Central memory CD8-positive, alpha-beta T cell (primary cell): ENCODE measurements at regions not wholly inside any gene's neighbourhood (a gene's known extent, or its start where the extent isn't known, plus 50 kb on each side); places are given as distances from the start of the nearest gene placed in this dataset.
"Not testable (repeated sequence)": the region's sequence is repeated elsewhere in the genome, so short reads cannot be mapped to it uniquely, and the experiment has no call there.

Source experiments
- ATAC-seq: fragments of 150-1000 bp; cut with Tn5 transposase; replicated peaks from 2 replicates; pipeline ENCODE4 v1.10.0; 2022; ENCODE audit warnings: mild to moderate bottlenecking, moderate FRiP score, moderate number of reproducible peaks; ENCODE audit not compliant: poor library complexity, severe bottlenecking; ENCODE audit errors: extremely low read depth
- DNase-seq, 2 donors: peaks; one replicate each; pipeline ENCODE4 v3.0.0; 2021; ENCODE audit warnings: low spot score in 2 of 2
- H3K27ac Mint-ChIP-seq: one replicate; pipeline ENCODE4 v1.8.0; 2022; ENCODE audit warnings: low read depth, mild to moderate bottlenecking, moderate library complexity, mixed read lengths
- H3K27me3 Mint-ChIP-seq: one replicate; pipeline ENCODE4 v1.8.0; 2022; ENCODE audit warnings: mixed read lengths
- H3K36me3 Mint-ChIP-seq: one replicate; pipeline ENCODE4 v1.8.0; 2022; ENCODE audit warnings: mild to moderate bottlenecking, moderate library complexity, mixed read lengths; ENCODE audit not compliant: insufficient read depth
- H3K4me1 Mint-ChIP-seq: one replicate; pipeline ENCODE4 v1.8.0; 2022; ENCODE audit warnings: mixed read lengths
- H3K4me3 Mint-ChIP-seq: one replicate; pipeline ENCODE4 v1.8.0; 2022; ENCODE audit warnings: mild to moderate bottlenecking, moderate library complexity, mixed read lengths
- H3K9me3 Mint-ChIP-seq: one replicate; pipeline ENCODE4 v1.8.0; 2022; ENCODE audit warnings: mixed read lengths

DNA sequence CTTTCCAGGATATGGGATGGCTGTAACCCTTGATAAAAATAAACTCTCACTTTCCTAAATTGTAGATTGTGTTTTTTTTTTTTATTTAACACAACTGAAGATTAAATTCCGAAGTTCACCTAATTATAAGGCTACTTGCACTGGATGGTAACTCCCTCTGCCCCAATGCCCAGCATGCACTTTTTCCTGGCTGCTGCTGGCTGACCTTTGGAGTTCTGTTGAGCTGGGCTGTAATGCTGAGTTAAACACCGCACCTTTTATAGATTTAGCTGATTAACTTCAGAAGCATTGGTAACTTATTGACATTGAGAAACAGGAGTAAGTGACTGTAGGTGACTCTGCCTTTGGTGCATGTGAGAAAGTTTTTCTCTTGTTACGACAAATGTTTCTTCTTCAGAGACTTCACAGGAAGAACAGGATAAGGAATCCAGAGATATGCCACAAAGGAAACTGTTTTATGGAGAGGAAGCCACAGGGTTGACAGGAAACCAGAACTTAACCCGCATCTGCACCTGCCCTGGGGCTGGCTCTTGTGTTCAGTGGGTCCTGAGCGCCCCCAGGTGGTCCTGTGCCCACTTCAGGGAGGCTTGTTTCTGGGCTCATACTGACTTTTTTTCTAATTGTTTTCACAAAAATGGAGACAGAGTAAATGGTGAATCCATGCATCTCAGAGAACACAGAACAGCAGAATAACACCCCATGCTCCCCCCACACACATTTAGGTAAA, 1240.3 kb downstream of the TMEM121 start:
- peak in 1 of 2 donors; percentile 19 for DNase-seq
- H3K4me1 Mint-ChIP-seq = peaks cover 43% of the 10 kb centered on the region
- not testable (repeated sequence) for H3K9me3 Mint-ChIP-seq, ATAC-seq, H3K27ac Mint-ChIP-seq, H3K4me3 Mint-ChIP-seq, H3K27me3 Mint-ChIP-seq, H3K36me3 Mint-ChIP-seq

GRCh38 chr14:106768230-106768629, 1241.8 kb downstream of the TMEM121 start:
- H3K4me1 Mint-ChIP-seq = peaks cover 43% of the 10 kb centered on the region
- H3K9me3 Mint-ChIP-seq, H3K36me3 Mint-ChIP-seq, DNase-seq, ATAC-seq, H3K4me3 Mint-ChIP-seq, H3K27ac Mint-ChIP-seq, H3K27me3 Mint-ChIP-seq: not testable (repeated sequence)

GRCh38 chr14:106768972-106769700, 1242.8 kb downstream of the TMEM121 start:
- H3K4me3 Mint-ChIP-seq, DNase-seq, H3K9me3 Mint-ChIP-seq, H3K36me3 Mint-ChIP-seq, H3K27me3 Mint-ChIP-seq, ATAC-seq: not testable (repeated sequence)
- peaks cover 44% of the 10 kb centered on the region for H3K4me1 Mint-ChIP-seq
- peak overlapping the region; percentile 91 for H3K27ac Mint-ChIP-seq

DNA sequence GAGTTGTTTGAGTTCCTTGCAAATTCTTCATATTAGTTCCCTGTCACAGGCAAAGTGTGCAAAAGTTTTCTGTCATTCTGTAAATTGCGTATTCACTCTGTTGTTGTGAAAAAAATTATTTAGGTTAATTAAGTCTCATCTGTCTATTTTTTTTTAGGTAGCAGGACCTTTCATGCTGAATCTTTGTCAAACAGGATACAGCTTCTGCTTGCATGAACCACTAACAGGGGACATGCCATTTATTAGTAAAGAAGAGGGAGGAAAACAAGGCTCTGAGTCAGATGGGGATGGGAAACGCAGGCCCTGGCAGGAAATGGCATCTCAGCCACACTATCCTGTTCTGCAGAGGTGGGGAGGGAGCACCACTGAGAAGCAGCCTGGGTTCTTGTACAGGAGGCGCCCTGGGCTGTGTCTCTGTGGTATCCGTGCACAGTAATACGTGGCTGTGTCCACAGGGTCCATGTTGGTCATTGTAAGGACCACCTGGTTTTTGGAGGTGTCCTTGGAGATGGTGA, 1243.8 kb downstream of the TMEM121 start:
- peaks cover 48% of the 10 kb centered on the region for H3K4me1 Mint-ChIP-seq
- DNase-seq, H3K9me3 Mint-ChIP-seq, H3K36me3 Mint-ChIP-seq, H3K27me3 Mint-ChIP-seq: not testable (repeated sequence)
- peak overlapping the region; percentile 50 for H3K4me3 Mint-ChIP-seq
- peak; percentile 92 for ATAC-seq
- peak overlapping the region; percentile 91 for H3K27ac Mint-ChIP-seq

DNA sequence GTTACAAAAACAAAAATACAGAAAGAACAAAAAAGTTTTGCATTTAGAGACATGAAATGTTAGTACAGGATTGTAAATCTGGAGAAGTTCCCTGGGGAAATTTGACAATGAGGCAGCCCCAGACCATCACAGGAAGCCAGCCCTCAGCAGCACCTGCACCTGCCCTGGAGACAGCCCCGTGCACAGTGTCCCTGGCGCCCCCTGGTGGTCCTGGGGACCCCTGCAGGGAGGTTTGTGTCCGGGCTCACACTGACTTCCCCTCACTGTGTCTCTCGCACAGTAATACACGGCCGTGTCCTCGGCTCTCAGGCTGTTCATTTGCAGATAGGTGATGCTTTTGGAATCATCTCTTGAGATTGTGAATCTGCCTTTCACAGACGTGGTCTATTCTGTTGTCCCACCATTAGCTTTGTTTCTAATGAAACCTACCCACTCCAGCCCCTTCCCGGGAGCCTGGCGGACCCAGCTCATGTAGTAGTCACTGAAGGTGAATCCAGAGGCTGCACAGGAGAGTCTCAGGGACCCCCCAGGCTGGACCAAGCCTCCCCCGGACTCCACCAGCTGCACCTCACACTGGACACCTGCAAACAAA, 1248.6 kb downstream of the TMEM121 start:
- not testable (repeated sequence) for H3K27me3 Mint-ChIP-seq, H3K9me3 Mint-ChIP-seq, H3K36me3 Mint-ChIP-seq
- Mint-ChIP-seq H3K4me3 (peak overlapping the region; percentile 9), H3K27ac (peak overlapping the region; percentile 46), H3K4me1 (peaks cover 24% of the 10 kb centered on the region)
- DNase-seq (peak; percentile 79 to 84), ATAC-seq (peak; percentile 33)

GRCh38 chr14:106776395-106776983, 1250.1 kb downstream of the TMEM121 start:
- Mint-ChIP-seq H3K36me3 (peaks cover 4% of the 10 kb centered on the region), H3K4me1 (peaks cover 16% of the 10 kb centered on the region), H3K27me3 (no peaks in the 10 kb centered on the region), H3K9me3 (no peaks in the 10 kb centered on the region), H3K4me3 (no peak overlapping the region), H3K27ac (no peak overlapping the region)
- DNase-seq = no peak
- ATAC-seq = no peak

GRCh38 chr14:106778986-106779385, 1252.6 kb downstream of the TMEM121 start:
- H3K9me3 Mint-ChIP-seq = no peaks in the 10 kb centered on the region
- H3K4me1 Mint-ChIP-seq = peaks cover 16% of the 10 kb centered on the region
- no peaks in the 10 kb centered on the region for H3K27me3 Mint-ChIP-seq
- no peak for DNase-seq
- no peak for ATAC-seq
- no peak overlapping the region for H3K4me3 Mint-ChIP-seq
- H3K27ac Mint-ChIP-seq = no peak overlapping the region
- H3K36me3 Mint-ChIP-seq = peaks cover 4% of the 10 kb centered on the region

DNA sequence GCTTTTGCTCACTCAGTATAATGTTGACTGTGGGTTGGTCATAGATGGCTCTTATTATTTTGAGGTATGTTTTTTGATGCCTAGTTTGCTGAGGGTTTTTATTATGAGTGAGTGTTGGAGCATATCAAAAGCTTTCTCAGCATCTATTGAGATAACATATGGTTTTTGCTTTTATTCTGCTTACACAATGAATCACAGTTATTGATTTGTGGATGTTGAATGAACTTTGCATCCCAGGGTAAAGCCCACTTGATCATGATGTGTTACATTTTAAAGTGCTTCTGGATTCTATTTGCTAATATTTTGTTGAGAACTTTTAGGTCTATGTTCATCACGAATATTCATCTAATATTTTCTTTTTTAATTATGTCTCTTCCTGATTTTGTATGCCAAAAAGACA, 1260.3 kb downstream of the TMEM121 start:
- no peak overlapping the region for H3K4me3 Mint-ChIP-seq
- peaks cover 12% of the 10 kb centered on the region for H3K4me1 Mint-ChIP-seq
- H3K27ac Mint-ChIP-seq = no peak overlapping the region
- no peaks in the 10 kb centered on the region for H3K9me3 Mint-ChIP-seq
- no peak for ATAC-seq
- DNase-seq = no peak
- H3K27me3 Mint-ChIP-seq = peaks cover 41% of the 10 kb centered on the region
- no peaks in the 10 kb centered on the region for H3K36me3 Mint-ChIP-seq

DNA sequence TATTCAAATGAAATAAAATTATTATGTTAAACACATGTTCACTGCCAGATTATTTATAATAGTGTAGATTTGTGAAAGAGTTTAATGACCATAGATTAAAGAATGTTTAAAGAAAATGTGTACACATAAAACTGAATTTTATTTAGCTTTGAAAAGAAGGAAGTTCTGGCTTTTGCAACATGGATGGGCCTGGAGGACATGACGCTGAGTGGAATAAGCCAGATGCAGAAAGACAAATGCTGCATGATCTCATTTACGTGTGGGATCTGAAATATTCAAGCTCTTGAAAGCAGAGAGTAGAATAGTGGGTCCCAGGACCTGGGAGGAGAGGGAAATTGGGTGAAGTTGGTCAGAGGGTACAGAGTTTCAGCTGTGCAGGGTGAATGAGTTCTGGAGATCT, 1261.2 kb downstream of the TMEM121 start:
- H3K9me3 Mint-ChIP-seq = no peaks in the 10 kb centered on the region
- peaks cover 12% of the 10 kb centered on the region for H3K4me1 Mint-ChIP-seq
- no peak overlapping the region for H3K4me3 Mint-ChIP-seq
- DNase-seq (no peak), ATAC-seq (no peak)
- no peak overlapping the region for H3K27ac Mint-ChIP-seq
- H3K36me3 Mint-ChIP-seq = no peaks in the 10 kb centered on the region
- peaks cover 41% of the 10 kb centered on the region for H3K27me3 Mint-ChIP-seq

DNA sequence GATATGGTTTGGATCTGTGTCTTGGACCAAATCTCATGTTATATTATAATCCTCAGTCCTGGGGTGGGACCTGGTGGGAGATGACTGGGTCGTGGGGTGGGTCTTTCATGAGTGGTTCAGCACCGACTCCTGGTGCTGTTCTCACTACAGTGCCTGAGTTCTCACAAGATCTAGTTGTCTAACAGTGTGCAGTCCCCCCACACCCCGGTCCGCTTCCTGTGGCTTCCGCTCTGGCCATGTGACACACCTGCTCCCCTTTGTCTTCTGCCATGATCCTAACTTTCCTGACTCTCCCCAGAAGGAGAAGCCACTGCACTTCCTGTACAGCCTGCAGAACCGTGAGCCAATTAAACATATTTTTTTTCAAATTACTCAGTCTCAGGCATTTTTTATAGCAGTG, 1262.2 kb downstream of the TMEM121 start:
- Mint-ChIP-seq H3K4me3 (no peak overlapping the region), H3K4me1 (peaks cover 12% of the 10 kb centered on the region), H3K36me3 (no peaks in the 10 kb centered on the region), H3K27me3 (peaks cover 41% of the 10 kb centered on the region), H3K27ac (no peak overlapping the region), H3K9me3 (no peaks in the 10 kb centered on the region)
- DNase-seq = no peak
- no peak for ATAC-seq

DNA sequence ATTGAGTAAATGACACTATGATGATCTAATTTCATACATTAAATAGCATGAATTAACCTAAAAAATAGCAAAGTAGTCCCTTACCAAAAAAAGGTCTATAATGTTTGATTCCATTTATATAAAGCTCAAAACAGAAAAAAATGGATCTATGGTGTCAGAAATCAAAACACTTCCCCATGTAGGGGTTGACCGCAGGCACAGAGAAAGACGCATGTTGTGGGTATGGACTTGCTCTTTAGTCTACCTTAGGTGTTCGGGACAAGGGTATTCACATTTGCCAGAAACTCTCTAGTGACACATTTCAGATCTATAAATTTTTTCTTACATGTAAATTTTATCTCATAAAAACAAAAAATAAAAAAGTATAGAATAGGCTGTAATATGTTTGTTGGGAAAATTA, 1262.9 kb downstream of the TMEM121 start:
- Mint-ChIP-seq H3K36me3 (no peaks in the 10 kb centered on the region), H3K4me1 (peaks cover 12% of the 10 kb centered on the region), H3K9me3 (no peaks in the 10 kb centered on the region), H3K4me3 (no peak overlapping the region), H3K27me3 (peaks cover 49% of the 10 kb centered on the region), H3K27ac (no peak overlapping the region)
- no peak for DNase-seq
- ATAC-seq = no peak

DNA sequence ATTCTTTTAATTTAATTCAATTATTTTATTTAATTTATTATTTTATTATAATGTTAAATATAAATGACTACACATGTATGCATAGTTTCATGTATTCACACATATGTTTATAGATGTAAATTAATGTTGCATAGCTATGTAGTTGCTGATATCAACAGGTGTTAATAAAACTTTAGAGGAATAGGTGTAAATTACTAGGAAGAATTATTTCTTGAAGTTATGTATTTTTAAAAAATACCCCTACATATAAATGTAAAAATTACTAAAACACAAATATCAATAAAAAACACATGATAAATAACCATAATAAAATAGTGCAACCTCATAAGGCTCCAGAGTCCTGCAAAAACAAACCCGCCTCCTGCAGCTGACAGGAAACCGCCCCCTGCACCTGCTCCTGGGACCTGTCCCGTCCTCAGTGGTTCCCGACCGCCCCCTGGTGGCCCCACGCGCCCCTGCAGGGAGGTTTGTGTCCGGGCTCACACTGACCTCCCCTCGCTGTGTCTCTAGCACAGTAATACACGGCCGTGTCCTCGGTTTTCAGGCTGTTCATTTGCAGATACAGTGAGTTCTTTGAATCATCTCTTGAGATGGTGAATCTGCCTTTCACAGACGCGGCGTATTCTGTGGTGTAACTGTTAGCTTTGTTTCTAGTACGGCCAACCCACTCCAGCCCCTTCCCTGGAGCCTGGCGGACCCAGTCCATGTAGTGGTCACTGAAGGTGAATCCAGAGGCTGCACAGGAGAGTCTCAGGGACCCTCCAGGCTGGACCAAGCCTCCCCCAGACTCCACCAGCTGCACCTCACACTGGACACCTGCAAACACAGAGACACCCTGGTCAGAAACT, 1264.0 kb downstream of the TMEM121 start:
- no peak overlapping the region for H3K4me3 Mint-ChIP-seq
- peak; percentile 54 for ATAC-seq

More for the DNA sequence above, 1264.0 kb downstream of the TMEM121 start:
- Mint-ChIP-seq H3K9me3 (no peaks in the 10 kb centered on the region), H3K36me3 (no peaks in the 10 kb centered on the region), H3K27ac (no peak overlapping the region), H3K4me1 (peaks cover 12% of the 10 kb centered on the region), H3K27me3 (peaks cover 48% of the 10 kb centered on the region)
- peak; percentile 51 to 58 for DNase-seq
